K562 (cell line): ENCODE measurements at regions not wholly inside any gene's neighbourhood (a gene's known extent, or its start where the extent isn't known, plus 50 kb on each side); places are given as distances from the start of the nearest gene placed in this dataset.

Experiments
- ATAC-seq: fragments of 200-7000 bp; cut with Tn5 transposase; 3 replicates; pipeline ENCODE4 v1.9.1; 2020; ENCODE audit warnings: moderate library complexity
- BruUV-seq: library from RNA; stranded (reverse); fragments of 400-500 nt; replicated peaks from 2 replicates; lab custom pipeline; 2021; lab: Mats Ljungman, UMichigan
- CTCF ChIA-PET: fragments of 300-600 bp; formaldehyde crosslinking; extraction: SDS; loops from one replicate; lab custom pipeline; 2021; ENCODE audit warnings: low intra/inter-chr PET ratio; lab: Yijun Ruan, JAX
- POLR2A ChIA-PET: fragments of 300-600, 350-650 bp; sonication (Branson Sonifier 250); formaldehyde crosslinking; extraction: SDS; loops from one replicate; lab custom pipeline; 2021; ENCODE audit warnings: antibody characterized with exemption, inconsistent platforms; lab: Yijun Ruan, JAX
- DNase-seq, 4 experiments: peaks; one replicate each; pipeline versions ENCODE4 v3.0.0 to v3.0.0-alpha.2; 2011 to 2018; ENCODE audit warnings: low spot score in 3 of 4, mixed read lengths in 3 of 4; ENCODE audit errors: extremely low read depth in 1 of 4
- FAIRE-seq: peaks from 2 replicates; lab custom pipeline; 2011; peaks lifted over from hg19 to GRCh38; lab: Jason Lieb, UNC
- H2AFZ ChIP-seq: 2 replicates; pipeline ENCODE4 v1.6.0; 2011; ENCODE audit warnings: low read depth, low read length, control low read depth, inconsistent platforms
- H3K27ac ChIP-seq: fragments of 200-600 bp; 3 replicates; pipeline ENCODE4 v1.8.0; 2011; ENCODE audit warnings: low read depth, mild to moderate bottlenecking, control low read depth, inconsistent platforms, low read length, moderate library complexity, mixed read lengths; ENCODE audit errors: extremely low read depth
- H3K27me3 ChIP-seq, 2 experiments: fragments of 300-600 bp in 1 of 2; 2 replicates in 1 of 2; 3 replicates in 1 of 2; pipeline versions ENCODE4 v1.6.0 to v1.8.0; 2011; ENCODE audit warnings: inconsistent platforms in 2 of 2, low read length in 2 of 2, mild to moderate bottlenecking in 1 of 2, mixed read lengths in 1 of 2, moderate library complexity in 1 of 2; ENCODE audit not compliant: control insufficient read depth in 2 of 2, insufficient read depth in 2 of 2
- H3K36me3 ChIP-seq: fragments of 300-600 bp; 3 replicates; pipeline ENCODE4 v1.8.0; 2011; ENCODE audit warnings: mild to moderate bottlenecking, low read length, inconsistent platforms; ENCODE audit not compliant: control insufficient read depth, insufficient read depth
- H3K4me1 ChIP-seq, 2 experiments: fragments of 200-600 bp in 1 of 2; replicated peaks in 1 of 2; 2 replicates in 1 of 2; 3 replicates in 1 of 2; pipeline versions ENCODE4 v1.5.1 to v1.8.0; 2011; ENCODE audit warnings: inconsistent platforms in 2 of 2, low read length in 2 of 2, mild to moderate bottlenecking in 1 of 2, mixed read lengths in 1 of 2, moderate library complexity in 1 of 2; ENCODE audit not compliant: control insufficient read depth in 2 of 2, insufficient read depth in 2 of 2
- H3K4me2 ChIP-seq: 2 replicates; pipeline ENCODE4 v1.6.1; 2011; ENCODE audit warnings: low read length, control low read depth, inconsistent platforms, mixed read lengths; ENCODE audit not compliant: insufficient read depth
- H3K4me3 ChIP-seq: fragments of 200-600 bp; sonication (generic), shearing (Covaris generic); 2 replicates; pipeline ENCODE4 v1.5.1; 2016; ENCODE audit warnings: control low read depth, inconsistent platforms
- H3K79me2 ChIP-seq: fragments of 200-600 bp; 3 replicates; pipeline ENCODE4 v1.8.0; 2011; ENCODE audit warnings: low read length, inconsistent platforms; ENCODE audit not compliant: control insufficient read depth, insufficient read depth
- H3K9ac ChIP-seq, 2 experiments: 2 replicates each; pipeline versions ENCODE4 v1.6.0 to v1.6.1; 2011; ENCODE audit warnings: low read depth in 2 of 2, low read length in 2 of 2, control low read depth in 1 of 2, inconsistent platforms in 1 of 2, mild to moderate bottlenecking in 1 of 2, mixed read lengths in 1 of 2; ENCODE audit not compliant: insufficient read depth in 1 of 2
- H3K9me1 ChIP-seq: one replicate; pipeline ENCODE4 v1.6.0; 2011; ENCODE audit warnings: inconsistent platforms, mild to moderate bottlenecking, low read length, moderate library complexity; ENCODE audit not compliant: control insufficient read depth, insufficient read depth
- H3K9me3 ChIP-seq: replicated peaks from 2 replicates; pipeline ENCODE4 v1.5.1; 2011; ENCODE audit warnings: low read depth, low read length, inconsistent platforms; ENCODE audit not compliant: control insufficient read depth, insufficient read depth
- H4K20me1 ChIP-seq: replicated peaks from 2 replicates; pipeline ENCODE4 v1.6.1; 2011; ENCODE audit warnings: low read length, inconsistent platforms, mixed read lengths; ENCODE audit not compliant: control insufficient read depth, insufficient read depth
- CEBPB ChIP-seq: fragments of 450-650 bp; IDR thresholded peaks from 2 replicates; pipeline ENCODE4 v1.6.1; 2016; ENCODE audit warnings: missing genetic modification characterization, missing compliant biosample characterization
- CEBPG ChIP-seq, 3 experiments: fragments of 200-800 bp in 1 of 3; sonication (Bioruptor generic) in 1 of 3; sonication (generic) in 1 of 3; formaldehyde crosslinking in 1 of 3; IDR thresholded peaks in 2 of 3; conservative IDR thresholded peaks in 1 of 3; 2 replicates each; pipeline versions ENCODE4 v1.6.1 to v1.8.0; 2016 to 2022; ENCODE audit warnings: missing compliant biosample characterization in 2 of 3, missing genetic modification characterization in 2 of 3, mild to moderate bottlenecking in 1 of 3, missing genetic modification reagents in 1 of 3
- GATA2 ChIP-seq: sonication (generic); formaldehyde crosslinking; IDR thresholded peaks from 2 replicates; pipeline ENCODE4 v1.4.0; 2020; ENCODE audit warnings: mild to moderate bottlenecking, missing genetic modification reagents
- MTA3 ChIP-seq: fragments of 450-650 bp; formaldehyde crosslinking; IDR thresholded peaks from 2 replicates; pipeline ENCODE4 v1.6.1; 2017; ENCODE audit warnings: mild to moderate bottlenecking, borderline replicate concordance
- POU5F1 ChIP-seq: fragments of 150-350 bp; IDR thresholded peaks from 2 replicates; pipeline ENCODE4 v1.6.1; 2014; ENCODE audit warnings: borderline replicate concordance, low read length, low read depth, mild to moderate bottlenecking; ENCODE audit not compliant: partially characterized antibody
- ZNF232 ChIP-seq: sonication (generic); formaldehyde crosslinking; IDR thresholded peaks from 2 replicates; pipeline ENCODE4 v1.8.0; 2022; ENCODE audit warnings: mild to moderate bottlenecking, missing genetic modification reagents
- WGBS: fragments of 100-300 bp; shearing (Covaris generic); methylation state at CpG from one replicate; pipeline ENCODE4 v1.1.6; 2016; ENCODE audit warnings: low coverage, mixed read lengths; ENCODE audit not compliant: insufficient coverage; ENCODE audit errors: missing lambda C conversion rate; 5-methylcytosine and 5-hydroxymethylcytosine counted together
- in situ Hi-C: fragments of 300-500 bp; cut with MboI; formaldehyde crosslinking; loops from 4 replicates; pipeline ENCODE4 v1.15.0; 2018; ENCODE audit warnings: inconsistent platforms, mixed read lengths
- intact Hi-C: fragments of 100-400 bp; cut with micrococcal nuclease; formaldehyde crosslinking; loops from 2 replicates; pipeline ENCODE4 v1.14.2; 2022
- TF ChIP-seq, protein P1 (sequence below): fragments of 450-650 bp; formaldehyde crosslinking; IDR thresholded peaks from 2 replicates; pipeline ENCODE4 v1.4.0; 2022; ENCODE audit warnings: mild to moderate bottlenecking, moderate library complexity

DNA sequence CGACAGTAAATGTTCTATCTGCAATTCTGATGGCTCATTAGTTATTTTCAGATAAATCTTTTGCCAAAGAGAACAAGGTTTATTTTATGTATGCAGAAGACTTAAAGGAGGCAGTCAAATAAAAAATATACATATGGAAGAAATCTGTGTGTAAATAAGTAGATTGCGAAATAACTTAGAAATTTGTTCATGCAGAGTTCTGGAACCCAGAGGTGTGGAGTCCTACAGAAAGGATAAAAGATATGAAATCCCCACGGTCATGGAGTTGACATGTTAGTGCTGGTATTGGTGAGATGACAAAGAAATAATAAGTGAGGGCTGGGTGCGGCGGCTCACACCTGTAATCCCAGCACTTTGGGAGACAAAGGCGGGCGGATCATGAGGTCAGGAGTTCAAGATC, 111.2 kb upstream of the CFAP20DC start:
- ATAC-seq (no peak), FAIRE-seq (no peak), DNase-seq (no peak)
- H3K9ac ChIP-seq, result no peak overlapping the region
- H3K4me1 ChIP-seq, result no peaks in the 10 kb centered on the region
- H4K20me1 ChIP-seq, result no peaks in the 10 kb centered on the region
- no peaks in the 10 kb centered on the region for H3K9me1 ChIP-seq
- H3K79me2 ChIP-seq, result no peaks in the 10 kb centered on the region
- no peaks in the 10 kb centered on the region for H3K36me3 ChIP-seq
- BruUV-seq, result no TSS peak
- ChIA-PET POLR2A (no interaction called here), CTCF (no interaction called here)
- intact Hi-C loops, result no loop called here
- H3K9me3 ChIP-seq, result no peaks in the 10 kb centered on the region
- TF ChIP-seq GATA2 (no peak), CEBPG (CRISPR knock-in tag; IDR thresholded peaks at IDR 0.05) (no peak), CEBPG (tag; conservative IDR thresholded peaks at IDR 0.05 in 1 of 2, IDR thresholded peaks at IDR 0.05 in 1 of 2) (peak in 1 of 2 experiments; percentile 49; a peak in 1 of 4 replicates), CEBPB (tag) (peak; percentile 51)
- H3K27ac ChIP-seq, result no peak overlapping the region
- H2AFZ ChIP-seq, result no peak overlapping the region
- H3K27me3 ChIP-seq, result no peaks in the 10 kb centered on the region
- H3K4me3 ChIP-seq, result no peak overlapping the region
- 5% methylated on average over 7 of the region's 7 CpGs for WGBS
- in situ Hi-C loops, result no loop called here
- no peak overlapping the region for H3K4me2 ChIP-seq

GRCh38 chr3:59160133-59160746, 110.4 kb upstream of the CFAP20DC start:
- H3K9me3 ChIP-seq, result no peaks in the 10 kb centered on the region
- H3K79me2 ChIP-seq, result no peaks in the 10 kb centered on the region
- H3K4me3 ChIP-seq, result no peak overlapping the region
- H3K4me1 ChIP-seq, result no peaks in the 10 kb centered on the region
- H3K27me3 ChIP-seq, result no peaks in the 10 kb centered on the region
- 2% methylated on average over 4 of the region's 4 CpGs for WGBS
- no peak overlapping the region for H3K4me2 ChIP-seq
- H3K9me1 ChIP-seq, result no peaks in the 10 kb centered on the region
- no peak for FAIRE-seq
- ATAC-seq, result no peak
- POLR2A ChIA-PET, result no interaction called here
- no peak for TF ChIP-seq POU5F1
- TF ChIP-seq, protein P1, sequence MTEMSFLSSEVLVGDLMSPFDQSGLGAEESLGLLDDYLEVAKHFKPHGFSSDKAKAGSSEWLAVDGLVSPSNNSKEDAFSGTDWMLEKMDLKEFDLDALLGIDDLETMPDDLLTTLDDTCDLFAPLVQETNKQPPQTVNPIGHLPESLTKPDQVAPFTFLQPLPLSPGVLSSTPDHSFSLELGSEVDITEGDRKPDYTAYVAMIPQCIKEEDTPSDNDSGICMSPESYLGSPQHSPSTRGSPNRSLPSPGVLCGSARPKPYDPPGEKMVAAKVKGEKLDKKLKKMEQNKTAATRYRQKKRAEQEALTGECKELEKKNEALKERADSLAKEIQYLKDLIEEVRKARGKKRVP (CRISPR knock-in tag), result no peak
- TF ChIP-seq MTA3, result no peak
- TF ChIP-seq ZNF232 (CRISPR knock-in tag), result no peak
- TF ChIP-seq, all 486 proteins: peak for 0
- Histone ChIP-seq H3K9ac (no peak overlapping the region), H2AFZ (no peak overlapping the region), H3K36me3 (no peaks in the 10 kb centered on the region), H4K20me1 (no peaks in the 10 kb centered on the region), H3K27ac (no peak overlapping the region)
- intact Hi-C loops, result no loop called here
- CTCF ChIA-PET, result no interaction called here
- DNase-seq, result no peak
- in situ Hi-C loops, result no loop called here
- no TSS peak for BruUV-seq
